CD4-positive, alpha-beta memory T cell (primary cell): ENCODE measurements at regions not wholly inside any gene's neighbourhood (a gene's known extent, or its start where the extent isn't known, plus 50 kb on each side); places are given as distances from the start of the nearest gene placed in this dataset.

ENCODE experiments used
- CTCF ChIA-PET: fragments of 350-600 bp; sonication (Branson Sonifier 250); formaldehyde crosslinking; loops from one replicate; lab custom pipeline; 2021; ENCODE audit warnings: inconsistent platforms; ENCODE audit not compliant: partially characterized antibody; lab: Charles Lee
- POLR2A ChIA-PET: fragments of 350-600 bp; sonication (Branson Sonifier 250); formaldehyde crosslinking; loops from one replicate; lab custom pipeline; 2021; ENCODE audit not compliant: partially characterized antibody; lab: Charles Lee
- DNase-seq, 5 donors: peaks; one replicate each; pipeline versions ENCODE4 v3.0.0 to v3.0.0-alpha.2; 2020 to 2022; ENCODE audit warnings: mixed read lengths in 1 of 5
- H3K27ac ChIP-seq: one replicate; pipeline ENCODE4 v1.7.0; 2013; ENCODE audit warnings: low read depth, low read length
- H3K27me3 ChIP-seq: 2 replicates; pipeline ENCODE4 v1.7.0; 2013; ENCODE audit warnings: mild to moderate bottlenecking, low read length, moderate library complexity; ENCODE audit not compliant: insufficient read depth
- H3K36me3 ChIP-seq: 2 replicates; pipeline ENCODE4 v1.7.0; 2013; ENCODE audit warnings: mild to moderate bottlenecking, low read length, moderate library complexity; ENCODE audit not compliant: insufficient read depth
- H3K4me1 ChIP-seq: 2 replicates; pipeline ENCODE4 v1.7.0; 2013; ENCODE audit warnings: mild to moderate bottlenecking, low read length, moderate library complexity; ENCODE audit not compliant: insufficient read depth
- H3K4me3 ChIP-seq, 2 donors: one replicate each; pipeline ENCODE4 v1.7.0; 2013; ENCODE audit warnings: low read length in 2 of 2, mild to moderate bottlenecking in 1 of 2
- H3K9me3 ChIP-seq, 2 donors: one replicate each; pipeline ENCODE4 v1.7.0; 2013; ENCODE audit warnings: low read length in 2 of 2, control low read depth in 1 of 2; ENCODE audit not compliant: control insufficient read depth in 1 of 2
- H3K27ac Mint-ChIP-seq, 7 donors: one replicate each; pipeline ENCODE4 v1.8.0; 2020 to 2021; ENCODE audit warnings: mixed read lengths in 7 of 7, mild to moderate bottlenecking in 6 of 7, inconsistent platforms in 3 of 7, moderate library complexity in 3 of 7
- H3K27me3 Mint-ChIP-seq, 2 donors: one replicate each; pipeline ENCODE4 v1.8.0; 2020 to 2021; ENCODE audit warnings: mixed read lengths in 2 of 2
- H3K36me3 Mint-ChIP-seq, 2 donors: one replicate each; pipeline ENCODE4 v1.8.0; 2020 to 2021; ENCODE audit warnings: mixed read lengths in 2 of 2, inconsistent platforms in 1 of 2, mild to moderate bottlenecking in 1 of 2
- H3K4me1 Mint-ChIP-seq, 4 donors: one replicate each; pipeline ENCODE4 v1.8.0; 2020 to 2021; ENCODE audit warnings: mixed read lengths in 4 of 4, mild to moderate bottlenecking in 1 of 4
- H3K4me3 Mint-ChIP-seq, 8 donors: one replicate each; pipeline ENCODE4 v1.8.0; 2020 to 2021; ENCODE audit warnings: mixed read lengths in 8 of 8, mild to moderate bottlenecking in 7 of 8, moderate library complexity in 6 of 8, inconsistent platforms in 3 of 8
- H3K9me3 Mint-ChIP-seq, 8 donors: one replicate each; pipeline ENCODE4 v1.8.0; 2020 to 2021; ENCODE audit warnings: mixed read lengths in 8 of 8, mild to moderate bottlenecking in 5 of 8, inconsistent platforms in 3 of 8, moderate library complexity in 1 of 8
- intact Hi-C: fragments of 100-400 bp; cut with micrococcal nuclease; formaldehyde crosslinking; loops from one replicate; pipeline ENCODE4 v1.15.1; 2023

- intact Hi-C loops: no loop called here
- DNase-seq: no peak
- Mint-ChIP-seq H3K27me3 (no peaks in the 10 kb centered on the region), H3K4me3 (no peak overlapping the region), H3K9me3 (no peaks in the 10 kb centered on the region), H3K4me1 (no peaks in the 10 kb centered on the region), H3K27ac (no peak overlapping the region), H3K36me3 (no peaks in the 10 kb centered on the region)
- no peak overlapping the region for H3K27ac ChIP-seq
- H3K9me3 ChIP-seq: no peaks in the 10 kb centered on the region
- POLR2A ChIA-PET: no interaction called here
- CTCF ChIA-PET: no interaction called here
- no peaks in the 10 kb centered on the region for H3K4me1 ChIP-seq
- no peaks in the 10 kb centered on the region for H3K36me3 ChIP-seq
- H3K4me3 ChIP-seq: no peak overlapping the region
- H3K27me3 ChIP-seq: no peaks in the 10 kb centered on the region
These were observed 120.1 kb upstream of the HDDC2 start for GRCh38 chr6:125421836-125422235.

GRCh38 chr6:125423047-125423446 lies 121.3 kb upstream of the HDDC2 start:
- H3K36me3 ChIP-seq: no peaks in the 10 kb centered on the region
- H3K4me3 Mint-ChIP-seq: no peak overlapping the region
- no peaks in the 10 kb centered on the region for H3K27me3 ChIP-seq
- no peak for DNase-seq
- intact Hi-C loops: no loop called here
- POLR2A ChIA-PET: no interaction called here
- H3K36me3 Mint-ChIP-seq: no peaks in the 10 kb centered on the region
- H3K4me1 Mint-ChIP-seq: no peaks in the 10 kb centered on the region
- H3K27ac ChIP-seq: no peak overlapping the region
- no peaks in the 10 kb centered on the region for H3K9me3 Mint-ChIP-seq
- H3K27ac Mint-ChIP-seq: no peak overlapping the region
- H3K27me3 Mint-ChIP-seq: no peaks in the 10 kb centered on the region
- H3K4me3 ChIP-seq: no peak overlapping the region
- H3K4me1 ChIP-seq: no peaks in the 10 kb centered on the region
- CTCF ChIA-PET: no interaction called here
- H3K9me3 ChIP-seq: no peaks in the 10 kb centered on the region

GRCh38 chr6:125431971-125432370 lies 130.2 kb upstream of the HDDC2 start:
- Mint-ChIP-seq H3K27me3 (peaks cover 5 to 12% of the 10 kb centered on the region in 2 donors), H3K27ac (no peak overlapping the region), H3K4me1 (no peaks in the 10 kb centered on the region), H3K4me3 (no peak overlapping the region), H3K36me3 (no peaks in the 10 kb centered on the region), H3K9me3 (peaks cover 0 to 2% (median 0%) of the 10 kb centered on the region in 8 donors)
- H3K36me3 ChIP-seq: no peaks in the 10 kb centered on the region
- intact Hi-C loops: no loop called here
- H3K4me3 ChIP-seq: no peak overlapping the region
- ChIA-PET CTCF (no interaction called here), POLR2A (no interaction called here)
- no peak for DNase-seq
- H3K27me3 ChIP-seq: no peaks in the 10 kb centered on the region
- H3K9me3 ChIP-seq: no peaks in the 10 kb centered on the region
- H3K4me1 ChIP-seq: no peaks in the 10 kb centered on the region
- no peak overlapping the region for H3K27ac ChIP-seq

GRCh38 chr6:125432963-125433362 lies 131.2 kb upstream of the HDDC2 start:
- H3K27me3 ChIP-seq: no peaks in the 10 kb centered on the region
- H3K4me1 Mint-ChIP-seq: no peaks in the 10 kb centered on the region
- POLR2A ChIA-PET: no interaction called here
- H3K4me3 ChIP-seq: no peak overlapping the region
- no peaks in the 10 kb centered on the region for H3K36me3 ChIP-seq
- intact Hi-C loops: no loop called here
- CTCF ChIA-PET: no interaction called here
- no peaks in the 10 kb centered on the region for H3K36me3 Mint-ChIP-seq
- H3K4me3 Mint-ChIP-seq: no peak overlapping the region
- peaks cover 0 to 3% (median 1%) of the 10 kb centered on the region in 8 donors for H3K9me3 Mint-ChIP-seq
- no peak overlapping the region for H3K27ac Mint-ChIP-seq
- no peak for DNase-seq
- no peaks in the 10 kb centered on the region for H3K9me3 ChIP-seq
- H3K27me3 Mint-ChIP-seq: peaks cover 7 to 15% of the 10 kb centered on the region in 2 donors
- no peaks in the 10 kb centered on the region for H3K4me1 ChIP-seq
- H3K27ac ChIP-seq: no peak overlapping the region

GRCh38 chr6:125434760-125435159 lies 133.0 kb upstream of the HDDC2 start:
- Histone ChIP-seq H3K36me3 (no peaks in the 10 kb centered on the region), H3K27ac (no peak overlapping the region), H3K27me3 (no peaks in the 10 kb centered on the region), H3K4me3 (no peak overlapping the region), H3K4me1 (no peaks in the 10 kb centered on the region), H3K9me3 (no peaks in the 10 kb centered on the region)
- peaks cover 0 to 3% (median 0%) of the 10 kb centered on the region in 8 donors for H3K9me3 Mint-ChIP-seq
- H3K4me1 Mint-ChIP-seq: no peaks in the 10 kb centered on the region
- intact Hi-C loops: no loop called here
- H3K4me3 Mint-ChIP-seq: no peak overlapping the region
- ChIA-PET POLR2A (no interaction called here), CTCF (no interaction called here)
- H3K36me3 Mint-ChIP-seq: no peaks in the 10 kb centered on the region
- peaks cover 8 to 15% of the 10 kb centered on the region in 2 donors for H3K27me3 Mint-ChIP-seq
- no peak overlapping the region for H3K27ac Mint-ChIP-seq
- no peak for DNase-seq

- Mint-ChIP-seq H3K4me3 (no peak overlapping the region), H3K9me3 (peaks cover 0 to 3% (median 0%) of the 10 kb centered on the region in 8 donors), H3K27me3 (peaks cover 8 to 11% of the 10 kb centered on the region in 2 donors), H3K27ac (no peak overlapping the region), H3K36me3 (no peaks in the 10 kb centered on the region), H3K4me1 (no peaks in the 10 kb centered on the region)
- no peak for DNase-seq
- intact Hi-C loops: no loop called here
- Histone ChIP-seq H3K9me3 (no peaks in the 10 kb centered on the region), H3K4me3 (no peak overlapping the region), H3K27ac (no peak overlapping the region), H3K4me1 (no peaks in the 10 kb centered on the region), H3K36me3 (no peaks in the 10 kb centered on the region), H3K27me3 (no peaks in the 10 kb centered on the region)
- CTCF ChIA-PET: no interaction called here
- POLR2A ChIA-PET: no interaction called here
These were observed 137.7 kb upstream of the HDDC2 start for GRCh38 chr6:125439512-125439911.

GRCh38 chr6:125444006-125444923 lies 142.5 kb upstream of the HDDC2 start:
- Histone ChIP-seq H3K36me3 (no peaks in the 10 kb centered on the region), H3K27me3 (no peaks in the 10 kb centered on the region), H3K4me1 (no peaks in the 10 kb centered on the region), H3K27ac (no peak overlapping the region), H3K9me3 (no peaks in the 10 kb centered on the region), H3K4me3 (no peak overlapping the region)
- no peak for DNase-seq
- intact Hi-C loops: no loop called here
- Mint-ChIP-seq H3K9me3 (peaks cover 0 to 1% (median 0%) of the 10 kb centered on the region in 8 donors), H3K27ac (no peak overlapping the region), H3K27me3 (peaks cover 10 to 12% of the 10 kb centered on the region in 2 donors), H3K4me3 (no peak overlapping the region), H3K4me1 (no peaks in the 10 kb centered on the region), H3K36me3 (no peaks in the 10 kb centered on the region)
- CTCF ChIA-PET: no interaction called here
- POLR2A ChIA-PET: no interaction called here
